HG02885 (cell line): ENCODE measurements at regions not wholly inside any gene's neighbourhood (a gene's known extent, or its start where the extent isn't known, plus 50 kb on each side); places are given as distances from the start of the nearest gene placed in this dataset.

Experiments used
- ATAC-seq: cut with Tn5 transposase; IDR thresholded peaks from one replicate; pipeline ENCODE4 v1.9.1; 2021; ENCODE audit warnings: mild to moderate bottlenecking; ENCODE audit not compliant: unreplicated experiment, poor library complexity

DNA sequence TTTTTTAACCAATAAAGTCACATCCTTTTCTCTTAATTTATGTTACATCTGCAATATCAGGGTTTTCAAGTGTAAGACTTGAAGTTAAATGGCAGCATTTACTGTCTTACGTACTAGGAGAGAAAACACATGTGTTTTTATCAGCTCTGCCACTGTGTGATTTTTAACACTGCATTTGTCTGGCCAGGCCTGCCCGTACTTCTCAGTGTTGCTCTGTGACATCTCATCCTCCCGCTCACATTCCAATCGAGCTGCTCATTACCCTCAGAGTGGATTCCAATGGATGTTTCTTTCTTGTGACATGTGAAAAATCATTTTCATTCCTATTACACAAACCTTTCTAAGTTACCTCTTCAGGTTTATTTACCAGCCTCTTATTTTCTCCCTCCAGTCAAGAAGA lies 420.3 kb downstream of the FAT4 start:
- ATAC-seq, result no peak

DNA sequence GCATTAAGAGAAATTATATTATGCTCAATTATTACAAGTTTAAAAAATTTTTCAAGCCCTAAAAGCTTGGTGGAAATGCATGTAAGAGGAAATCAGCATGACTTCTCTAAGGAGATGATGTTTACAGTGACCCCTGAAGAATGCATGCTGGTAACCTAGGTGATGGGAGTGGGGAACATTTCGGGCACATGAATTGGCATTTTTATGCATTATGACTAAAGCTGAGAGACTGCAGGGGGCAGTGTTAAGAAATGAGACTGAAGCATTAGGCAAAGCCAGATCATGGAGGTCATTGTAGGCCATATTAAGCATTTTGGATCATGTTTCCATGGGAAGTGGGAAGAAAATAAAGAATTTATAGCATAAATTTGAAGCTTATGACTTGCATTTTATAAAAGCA lies 421.3 kb downstream of the FAT4 start:
- ATAC-seq, result no peak

- no peak for ATAC-seq
These were observed 425.0 kb downstream of the FAT4 start for GRCh38 chr4:125739760-125740159.

DNA sequence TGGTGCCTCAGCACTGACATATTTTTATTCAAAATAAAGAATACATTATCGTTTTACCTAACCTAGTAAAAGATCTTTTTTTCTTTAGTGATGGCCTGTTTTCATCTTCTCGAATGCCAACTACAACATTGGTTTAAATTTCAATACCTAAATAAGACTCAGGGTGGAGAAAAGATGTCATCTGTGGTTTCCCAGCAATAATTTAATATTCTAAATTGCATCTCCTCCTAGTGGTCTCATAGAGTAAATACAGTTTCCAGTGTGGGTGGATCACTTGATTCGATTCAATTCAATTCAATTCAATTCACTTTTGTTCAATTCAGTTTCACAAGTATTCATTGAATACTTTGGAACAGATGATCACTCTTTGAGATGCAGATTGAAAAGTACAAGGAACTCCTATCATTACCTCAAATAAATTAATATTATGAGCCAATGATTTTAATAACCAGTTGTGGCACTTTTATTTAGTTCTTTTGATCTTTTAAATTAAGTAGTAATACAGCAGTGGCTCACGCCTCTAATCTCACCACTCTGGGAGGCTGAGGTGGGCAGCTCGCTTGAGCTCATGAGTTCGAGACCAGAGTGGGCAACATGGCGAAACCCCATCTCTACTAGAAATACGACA lies 427.2 kb downstream of the FAT4 start:
- ATAC-seq, result no peak

- no peak for ATAC-seq
These were observed 430.2 kb downstream of the FAT4 start for GRCh38 chr4:125744891-125745364.

DNA sequence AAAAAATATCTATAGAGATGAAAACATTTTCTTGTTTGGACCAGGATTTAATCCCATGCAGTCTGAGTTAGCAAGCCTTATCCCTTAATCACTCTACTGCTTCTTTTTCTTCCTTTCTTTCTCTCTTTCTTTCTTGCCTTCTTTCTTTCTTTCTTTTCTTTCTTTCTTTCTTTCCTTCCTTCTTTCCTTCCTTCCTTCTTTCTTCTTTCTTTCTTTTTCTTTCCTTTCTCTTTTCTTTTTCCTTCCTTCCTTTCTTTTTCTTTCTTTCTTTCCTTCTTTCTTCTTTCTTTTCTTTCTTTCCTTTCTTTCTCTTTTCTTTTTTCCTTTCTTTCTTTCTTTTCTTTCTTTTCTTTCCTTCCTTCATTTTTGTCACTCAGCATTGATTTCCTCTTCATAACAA lies 434.6 kb downstream of the FAT4 start:
- no peak for ATAC-seq

DNA sequence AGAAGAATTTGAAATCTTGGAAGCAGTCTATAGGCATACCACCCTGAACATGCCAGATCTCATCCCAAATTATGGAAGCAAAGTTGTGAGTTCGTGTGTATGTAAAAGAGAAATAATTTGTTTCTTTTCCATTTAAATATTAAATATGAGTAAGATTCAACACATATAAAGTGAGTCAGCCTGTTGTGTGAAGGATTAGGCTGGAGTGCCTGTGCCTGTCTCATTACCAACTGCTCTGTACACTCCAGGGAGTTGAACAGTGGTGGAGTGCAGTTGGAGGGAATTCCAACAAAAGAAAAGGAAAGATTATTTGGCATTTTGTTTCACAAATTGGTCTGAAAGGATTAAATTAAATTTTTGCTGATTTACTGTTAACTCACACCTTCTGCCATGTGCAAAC lies 435.6 kb downstream of the FAT4 start:
- no peak for ATAC-seq

GRCh38 chr4:125750828-125751466 lies 436.2 kb downstream of the FAT4 start:
- no peak for ATAC-seq

DNA sequence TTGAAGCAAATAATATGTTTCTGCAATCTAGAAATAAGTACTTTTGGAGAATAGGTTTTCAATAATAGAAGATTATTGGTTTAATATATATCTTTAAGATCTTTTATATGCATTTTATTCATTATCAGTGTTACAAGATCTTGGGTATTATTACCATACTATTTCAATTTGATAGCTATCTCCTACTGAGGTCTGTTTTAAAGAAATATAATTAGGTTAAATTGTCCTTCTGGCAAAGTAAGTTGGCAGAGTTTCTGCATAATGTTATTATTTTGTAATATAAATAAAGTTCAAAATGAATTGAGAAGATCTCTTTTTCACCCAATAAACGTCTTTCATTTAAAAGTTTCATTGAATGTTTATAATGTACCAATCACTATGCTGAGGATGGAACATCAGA lies 443.7 kb downstream of the FAT4 start:
- no peak for ATAC-seq

DNA sequence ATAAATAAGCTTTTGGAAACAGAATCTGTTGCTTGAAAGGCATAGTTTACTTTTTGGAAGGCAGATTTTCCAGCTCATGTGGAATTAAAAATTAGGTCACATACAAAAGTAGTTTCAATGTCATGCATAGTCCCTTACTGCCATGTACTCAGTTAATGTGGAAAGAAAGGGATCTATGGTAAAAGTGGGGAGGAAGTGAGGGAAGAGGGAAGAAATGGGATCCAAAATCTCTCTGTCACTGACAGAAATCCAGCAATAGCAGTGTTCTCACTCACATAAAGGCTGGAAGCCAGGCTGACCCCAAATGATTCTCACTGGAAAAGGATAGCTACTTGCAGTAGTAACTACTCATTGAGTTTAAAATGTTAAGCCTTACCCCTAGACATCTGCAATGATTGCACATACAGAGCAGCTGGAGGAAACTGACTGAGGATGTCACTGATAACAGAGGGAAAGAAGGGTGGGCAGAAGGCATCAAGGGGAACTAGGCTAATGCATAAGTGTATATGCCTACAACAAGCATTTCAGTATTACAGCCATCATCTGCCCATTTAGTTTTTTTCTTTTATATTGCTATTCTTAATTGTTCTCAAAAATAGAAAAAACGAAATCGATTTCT lies 445.6 kb downstream of the FAT4 start:
- ATAC-seq, result no peak

DNA sequence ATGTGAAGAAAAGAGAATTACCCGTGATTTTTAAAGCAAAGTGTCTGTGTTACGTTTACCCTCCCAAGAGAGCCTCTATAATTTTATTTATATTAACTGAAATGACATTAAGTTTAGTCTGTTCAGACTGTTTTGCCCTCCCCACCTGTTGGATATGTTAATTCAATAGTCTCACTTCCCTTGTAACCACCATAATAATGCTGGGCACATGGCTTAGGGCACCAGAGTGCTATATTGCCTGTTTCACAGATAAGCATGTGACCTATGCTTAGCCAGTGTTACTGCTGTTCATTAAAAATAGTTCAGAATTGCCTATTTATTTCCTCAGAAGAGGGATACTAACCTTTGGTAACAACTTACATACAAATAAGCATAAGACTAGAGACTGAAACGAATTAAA lies 446.2 kb downstream of the FAT4 start:
- no peak for ATAC-seq

GRCh38 chr4:125762537-125762936 lies 447.8 kb downstream of the FAT4 start:
- no peak for ATAC-seq

DNA sequence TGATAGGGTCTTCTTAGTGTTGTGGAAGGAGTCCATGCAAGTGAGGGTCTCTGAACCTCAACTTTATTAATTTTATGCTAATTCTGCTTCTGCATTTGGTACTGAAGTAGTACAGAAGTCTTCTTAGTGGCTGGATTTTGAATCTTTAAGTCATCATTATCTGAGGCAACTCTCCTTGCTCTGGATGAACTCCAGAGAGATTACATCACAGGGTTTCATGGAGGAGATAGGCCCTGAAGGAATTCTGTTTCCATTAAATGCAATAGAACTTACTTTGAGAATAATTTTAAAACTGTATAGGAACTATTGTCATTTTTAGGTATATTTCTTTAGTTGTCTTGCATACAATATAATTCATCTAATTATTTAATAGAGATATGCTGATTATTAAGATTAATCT lies 451.2 kb downstream of the FAT4 start:
- ATAC-seq, result no peak

DNA sequence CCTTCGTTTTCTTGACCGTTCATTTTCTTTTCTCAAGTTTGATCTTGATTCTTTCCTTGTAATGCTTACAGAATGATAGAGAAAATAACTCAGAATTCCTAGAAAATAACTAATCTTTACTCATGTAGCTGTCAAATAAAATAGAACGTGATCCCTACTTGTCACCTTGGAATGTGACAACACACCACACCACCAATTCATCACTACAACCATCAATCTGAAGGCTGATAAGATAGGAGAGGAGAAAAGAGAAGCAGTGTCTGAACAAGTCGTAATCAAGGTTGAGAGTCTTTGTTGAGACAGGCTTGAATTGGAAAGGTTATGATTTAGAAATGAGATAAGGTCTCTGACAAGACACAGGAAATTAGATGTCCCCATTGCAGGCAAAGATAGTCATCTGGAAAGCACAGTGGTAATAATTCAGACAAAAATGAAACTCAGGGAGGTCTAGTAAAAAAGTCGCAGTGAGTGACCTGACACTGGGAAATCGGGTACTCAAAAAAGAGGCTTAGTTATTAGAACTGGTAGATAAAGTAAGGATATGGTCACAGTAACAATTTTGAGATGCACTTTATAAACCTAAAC lies 456.2 kb downstream of the FAT4 start:
- ATAC-seq, result no peak

- ATAC-seq, result no peak
These were observed 457.9 kb downstream of the FAT4 start for GRCh38 chr4:125772680-125773079.

DNA sequence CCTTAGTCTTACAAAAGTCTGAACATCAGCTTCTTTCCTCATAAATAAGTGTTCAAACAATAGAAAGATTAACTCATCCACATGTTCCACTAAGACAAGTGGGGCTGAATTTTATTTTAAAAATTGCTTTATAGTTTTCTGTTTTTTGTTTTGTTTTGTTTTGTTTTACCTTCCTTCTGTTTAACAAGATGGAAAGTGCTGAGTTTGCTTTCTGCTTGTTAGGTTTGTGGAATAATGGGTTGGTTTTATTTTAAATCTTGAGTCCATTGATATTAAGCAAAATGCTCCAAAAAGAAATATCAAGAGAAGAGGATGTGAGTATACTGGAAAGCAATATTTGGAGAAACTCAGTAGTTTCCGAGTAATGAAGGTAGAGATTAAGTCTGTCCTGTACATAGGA lies 458.7 kb downstream of the FAT4 start:
- no peak for ATAC-seq

- no peak for ATAC-seq
These were observed 459.2 kb downstream of the FAT4 start for GRCh38 chr4:125773931-125774330.

- ATAC-seq, result no peak
These were observed 461.4 kb downstream of the FAT4 start for GRCh38 chr4:125776146-125776545.

- ATAC-seq, result no peak
These were observed 465.4 kb downstream of the FAT4 start for GRCh38 chr4:125780164-125780563.

DNA sequence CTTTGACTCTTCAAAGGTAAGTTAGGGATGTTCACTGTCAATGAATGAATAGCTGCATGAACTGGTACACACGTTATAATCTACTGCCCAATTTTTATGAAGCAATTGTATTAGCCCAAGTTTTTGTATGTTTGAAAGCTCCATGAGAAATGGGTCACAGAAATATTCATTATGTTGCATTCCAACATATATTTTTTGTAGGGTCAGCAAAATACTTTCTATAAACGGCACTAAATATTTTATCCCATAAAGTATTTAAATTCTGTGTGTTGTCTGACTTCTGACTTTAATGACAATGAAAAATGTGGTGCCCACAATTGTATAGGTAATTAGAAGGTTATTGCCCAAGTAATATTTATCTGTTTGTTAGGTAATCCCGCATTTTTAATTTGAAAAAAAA lies 466.0 kb downstream of the FAT4 start:
- ATAC-seq, result no peak

GRCh38 chr4:125781651-125782050 lies 466.9 kb downstream of the FAT4 start:
- no peak for ATAC-seq

- no peak for ATAC-seq
These were observed 470.0 kb downstream of the FAT4 start for GRCh38 chr4:125784741-125785140.
